Testis (tissue), 2 donors: ENCODE measurements at regions not wholly inside any gene's neighbourhood (a gene's known extent, or its start where the extent isn't known, plus 50 kb on each side); places are given as distances from the start of the nearest gene placed in this dataset.

Source experiments
- DNase-seq: peaks from one replicate; pipeline ENCODE4 v3.0.0-alpha.2; 2019
- H3K27ac ChIP-seq, 2 donors: fragments of 200-600 bp; sonication (generic); one replicate each; pipeline ENCODE4 v1.5.1; 2019
- H3K27me3 ChIP-seq: fragments of 200-600 bp; sonication (generic); one replicate; pipeline ENCODE4 v1.5.1; 2019
- H3K36me3 ChIP-seq: fragments of 200-600 bp; sonication (generic); one replicate; pipeline ENCODE4 v1.5.1; 2017; ENCODE audit warnings: low read depth; ENCODE audit errors: missing control alignments
- H3K4me1 ChIP-seq: fragments of 200-600 bp; sonication (generic); one replicate; pipeline ENCODE4 v1.5.1; 2019
- H3K4me3 ChIP-seq, 2 donors: fragments of 200-600 bp; sonication (generic); one replicate each; pipeline ENCODE4 v1.5.1; 2017 to 2019
- H3K9me3 ChIP-seq: fragments of 200-600 bp; sonication (generic); one replicate; pipeline ENCODE4 v1.5.1; 2017
- POLR2A ChIP-seq: fragments of 450-650 bp; IDR thresholded peaks from one replicate; pipeline ENCODE4 v1.6.1; 2017; ENCODE audit warnings: antibody characterized with exemption, mild to moderate bottlenecking, moderate library complexity
- WGBS, 2 donors: methylation state at CpG; one replicate each; pipeline ENCODE4 v1.1.5; 2018; 5-methylcytosine and 5-hydroxymethylcytosine counted together
- intact Hi-C: fragments of 100-400 bp; cut with DNase I; formaldehyde crosslinking; loops from one replicate; pipeline ENCODE4 v1.15.1; 2023; ENCODE audit warnings: low total_unique reads
- TF ChIP-seq, protein P1 (sequence below), 3 experiments: fragments of 450-650 bp in 2 of 3; fragments of 200-600 bp in 1 of 3; sonication (generic) in 1 of 3; IDR thresholded peaks; one replicate each; pipeline ENCODE4 v1.5.1; 2016 to 2019; ENCODE audit warnings: antibody characterized with exemption in 3 of 3, mild to moderate bottlenecking in 2 of 3, moderate library complexity in 1 of 3

DNA sequence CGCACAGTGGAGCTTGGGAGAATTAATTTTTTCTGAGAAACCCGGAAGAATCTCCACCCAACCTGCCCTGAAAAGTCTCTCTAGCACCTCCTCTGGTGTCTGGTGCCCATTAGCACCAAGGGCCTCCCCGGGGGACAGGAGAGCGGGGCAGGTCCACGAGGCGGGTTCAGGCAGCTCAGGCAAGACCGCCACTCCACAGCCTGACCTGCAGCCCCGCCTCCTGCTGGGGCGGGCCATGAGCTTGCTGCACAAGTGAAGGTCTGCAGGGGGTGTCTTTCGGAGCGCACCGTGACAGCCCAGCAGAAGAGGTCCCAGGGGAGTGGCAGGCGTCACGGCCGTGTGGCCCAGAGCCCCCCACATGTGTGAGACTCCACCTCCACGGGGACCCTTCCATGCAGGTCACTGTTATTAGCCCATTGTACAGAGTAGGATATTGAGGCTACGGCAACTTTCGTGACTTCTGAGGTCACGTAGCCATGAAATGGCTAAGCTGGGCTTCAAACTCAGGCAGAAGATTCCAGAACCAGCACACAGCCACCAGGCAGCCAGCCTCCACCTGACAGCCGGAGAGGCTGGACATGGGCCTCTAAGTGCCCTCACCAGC lies 63.9 kb upstream of the SLCO4A1 start:
- intact Hi-C loops, result no loop called here
- H3K27me3 ChIP-seq, result no peaks in the 10 kb centered on the region
- no peaks in the 10 kb centered on the region for H3K36me3 ChIP-seq
- no peaks in the 10 kb centered on the region for H3K9me3 ChIP-seq
- no peak for TF ChIP-seq POLR2A
- TF ChIP-seq, protein P1, sequence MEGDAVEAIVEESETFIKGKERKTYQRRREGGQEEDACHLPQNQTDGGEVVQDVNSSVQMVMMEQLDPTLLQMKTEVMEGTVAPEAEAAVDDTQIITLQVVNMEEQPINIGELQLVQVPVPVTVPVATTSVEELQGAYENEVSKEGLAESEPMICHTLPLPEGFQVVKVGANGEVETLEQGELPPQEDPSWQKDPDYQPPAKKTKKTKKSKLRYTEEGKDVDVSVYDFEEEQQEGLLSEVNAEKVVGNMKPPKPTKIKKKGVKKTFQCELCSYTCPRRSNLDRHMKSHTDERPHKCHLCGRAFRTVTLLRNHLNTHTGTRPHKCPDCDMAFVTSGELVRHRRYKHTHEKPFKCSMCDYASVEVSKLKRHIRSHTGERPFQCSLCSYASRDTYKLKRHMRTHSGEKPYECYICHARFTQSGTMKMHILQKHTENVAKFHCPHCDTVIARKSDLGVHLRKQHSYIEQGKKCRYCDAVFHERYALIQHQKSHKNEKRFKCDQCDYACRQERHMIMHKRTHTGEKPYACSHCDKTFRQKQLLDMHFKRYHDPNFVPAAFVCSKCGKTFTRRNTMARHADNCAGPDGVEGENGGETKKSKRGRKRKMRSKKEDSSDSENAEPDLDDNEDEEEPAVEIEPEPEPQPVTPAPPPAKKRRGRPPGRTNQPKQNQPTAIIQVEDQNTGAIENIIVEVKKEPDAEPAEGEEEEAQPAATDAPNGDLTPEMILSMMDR (IDR thresholded peaks at IDR 0.05), result no peak
- no peak overlapping the region for H3K4me3 ChIP-seq
- no peak for DNase-seq
- no peaks in the 10 kb centered on the region for H3K4me1 ChIP-seq
- no peak overlapping the region for H3K27ac ChIP-seq
- 57 to 60% methylated on average over 16 to 20 of the region's 20 CpGs for WGBS, 2 donors

DNA sequence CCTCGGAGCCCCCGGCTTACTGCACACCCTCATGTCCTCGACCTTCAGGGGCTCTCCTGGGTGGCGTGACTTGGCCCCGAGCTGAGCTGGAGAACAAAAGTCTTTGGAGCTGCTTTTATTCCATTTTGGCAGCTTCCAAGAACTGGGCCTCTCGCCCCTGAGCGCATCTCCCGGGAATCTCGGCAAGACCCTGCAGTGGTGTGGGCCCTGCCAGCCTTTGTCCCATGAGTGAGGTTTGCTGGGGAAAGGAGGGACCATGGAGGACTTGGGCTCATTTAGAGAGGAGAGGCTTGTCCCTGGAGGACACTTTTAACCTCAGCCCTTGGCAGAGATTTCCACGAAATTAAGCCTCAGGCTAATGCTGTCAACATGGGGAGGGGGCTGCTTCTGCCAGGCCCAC lies 62.3 kb upstream of the SLCO4A1 start:
- Histone ChIP-seq H3K9me3 (no peaks in the 10 kb centered on the region), H3K4me1 (no peaks in the 10 kb centered on the region), H3K4me3 (no peak overlapping the region), H3K36me3 (no peaks in the 10 kb centered on the region), H3K27ac (no peak overlapping the region), H3K27me3 (no peaks in the 10 kb centered on the region)
- TF ChIP-seq, protein P1 (IDR thresholded peaks at IDR 0.05), result no peak
- TF ChIP-seq POLR2A, result no peak
- intact Hi-C loops, result no loop called here
- no peak for DNase-seq
- WGBS, 2 donors, result 44 to 53% methylated on average over 7 to 10 of the region's 10 CpGs

DNA sequence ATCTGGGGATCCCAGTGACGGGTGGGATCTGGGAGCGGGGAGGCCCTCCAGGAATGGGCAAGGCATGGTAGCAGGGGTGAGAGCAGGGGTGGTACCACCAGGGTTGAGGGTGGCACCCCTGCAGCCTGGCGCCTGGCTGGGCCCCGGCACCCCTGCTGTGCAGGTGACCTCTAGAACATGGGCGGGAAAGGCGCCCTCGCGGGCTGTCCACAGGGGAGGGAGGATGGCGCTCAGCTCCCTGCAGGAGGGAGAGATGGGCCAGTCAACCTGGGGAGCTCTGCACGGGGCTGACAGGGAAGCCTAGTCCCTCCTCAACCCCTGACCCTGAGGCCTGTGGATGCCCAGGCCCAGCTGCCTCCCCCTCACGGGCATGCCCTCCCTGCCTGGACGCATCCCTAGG lies 61.6 kb upstream of the SLCO4A1 start:
- WGBS, 2 donors, result 54 to 71% methylated on average over 5 to 9 of the region's 12 CpGs
- H3K36me3 ChIP-seq, result no peaks in the 10 kb centered on the region
- H3K27ac ChIP-seq, result no peak overlapping the region
- H3K9me3 ChIP-seq, result no peaks in the 10 kb centered on the region
- DNase-seq, result no peak
- H3K27me3 ChIP-seq, result no peaks in the 10 kb centered on the region
- no peak for TF ChIP-seq POLR2A
- TF ChIP-seq, protein P1 (IDR thresholded peaks at IDR 0.05), result no peak
- intact Hi-C loops, result no loop called here
- no peak overlapping the region for H3K4me3 ChIP-seq
- no peaks in the 10 kb centered on the region for H3K4me1 ChIP-seq

DNA sequence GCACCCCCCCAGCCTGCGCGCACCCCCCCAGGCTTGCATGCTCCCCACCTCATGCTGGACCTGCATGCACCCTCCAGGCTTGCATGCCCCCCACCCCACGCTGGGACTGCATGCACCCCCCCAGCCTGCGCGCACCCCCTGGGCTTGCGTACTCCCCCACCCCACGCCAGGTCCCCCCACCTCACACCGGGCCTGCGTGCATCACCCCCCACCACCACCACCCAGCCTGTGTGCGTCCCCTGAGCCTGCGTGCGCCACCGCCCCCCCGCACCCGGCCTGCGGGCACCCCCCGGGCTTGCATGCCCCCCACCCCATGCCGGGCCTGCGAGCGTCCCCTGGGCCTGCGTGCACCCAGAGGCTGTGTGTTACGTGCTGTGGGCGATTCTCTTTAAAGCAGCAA lies 61.0 kb upstream of the SLCO4A1 start:
- intact Hi-C loops, result no loop called here
- 70 to 81% methylated on average over 8 to 16 of the region's 23 CpGs for WGBS, 2 donors
- DNase-seq, result no peak
- H3K27me3 ChIP-seq, result no peaks in the 10 kb centered on the region
- H3K9me3 ChIP-seq, result no peaks in the 10 kb centered on the region
- TF ChIP-seq, protein P1 (IDR thresholded peaks at IDR 0.05), result no peak
- TF ChIP-seq POLR2A, result no peak
- no peaks in the 10 kb centered on the region for H3K36me3 ChIP-seq
- H3K4me3 ChIP-seq, result no peak overlapping the region
- no peaks in the 10 kb centered on the region for H3K4me1 ChIP-seq
- no peak overlapping the region for H3K27ac ChIP-seq

DNA sequence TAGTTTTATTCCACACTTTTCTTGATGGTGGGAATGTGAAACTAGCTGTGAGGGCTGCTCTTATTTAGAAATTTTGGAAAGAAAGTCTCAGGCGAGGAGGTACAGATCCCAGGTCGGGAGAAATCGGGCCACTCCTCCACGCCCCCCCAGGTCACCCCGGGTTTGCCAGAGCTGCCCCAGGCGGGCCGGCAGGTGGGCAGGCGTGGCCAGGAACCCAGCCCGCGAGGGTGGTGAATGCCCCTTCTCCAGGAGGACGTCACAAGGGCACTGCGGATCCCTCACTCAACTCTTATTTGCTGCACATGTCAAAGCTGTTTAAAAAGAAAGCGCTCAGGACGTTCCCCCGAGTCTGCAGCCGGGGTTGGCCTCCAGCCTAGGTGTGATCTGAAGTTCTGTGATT lies 60.5 kb upstream of the SLCO4A1 start:
- no peak for TF ChIP-seq POLR2A
- TF ChIP-seq, protein P1 (IDR thresholded peaks at IDR 0.05), result no peak
- no peaks in the 10 kb centered on the region for H3K9me3 ChIP-seq
- H3K27ac ChIP-seq, result no peak overlapping the region
- H3K27me3 ChIP-seq, result no peaks in the 10 kb centered on the region
- no peaks in the 10 kb centered on the region for H3K36me3 ChIP-seq
- WGBS, 2 donors, result 24 to 42% methylated on average over 7 to 16 of the region's 16 CpGs
- DNase-seq, result no peak
- H3K4me3 ChIP-seq, result no peak overlapping the region
- no peaks in the 10 kb centered on the region for H3K4me1 ChIP-seq
- intact Hi-C loops, result no loop called here
